Small intestine (tissue), 7 donors: ENCODE measurements at regions not wholly inside any gene's neighbourhood (a gene's known extent, or its start where the extent isn't known, plus 50 kb on each side); places are given as distances from the start of the nearest gene placed in this dataset.

Source experiments
- DNase-seq, 2 donors: peaks; one replicate each; pipeline versions ENCODE4 v3.0.0 to v3.0.0-alpha.2; 2013
- FAIRE-seq: peaks from 2 replicates; lab custom pipeline; 2012; peaks lifted over from hg19 to GRCh38; lab: Jason Lieb, UNC
- H3K27ac ChIP-seq, 3 donors: one replicate each; pipeline ENCODE4 v1.5.1; 2013; ENCODE audit warnings: low read length in 2 of 3, mild to moderate bottlenecking in 2 of 3, control low read depth in 1 of 3, inconsistent platforms in 1 of 3, low read depth in 1 of 3, moderate library complexity in 1 of 3
- H3K27me3 ChIP-seq, 3 donors: one replicate each; pipeline ENCODE4 v1.6.1; 2013; ENCODE audit warnings: low read length in 3 of 3, inconsistent platforms in 1 of 3; ENCODE audit not compliant: control insufficient read depth in 3 of 3, insufficient read depth in 3 of 3
- H3K36me3 ChIP-seq, 3 donors: one replicate each; pipeline ENCODE4 v1.6.1; 2013; ENCODE audit warnings: low read length in 3 of 3, inconsistent platforms in 1 of 3, low read depth in 1 of 3, mild to moderate bottlenecking in 1 of 3, moderate library complexity in 1 of 3; ENCODE audit not compliant: control insufficient read depth in 3 of 3, insufficient read depth in 2 of 3
- H3K4me1 ChIP-seq, 3 donors: one replicate each; pipeline ENCODE4 v1.6.1; 2013; ENCODE audit warnings: low read length in 2 of 3, inconsistent platforms in 1 of 3, low read depth in 1 of 3, mild to moderate bottlenecking in 1 of 3, moderate library complexity in 1 of 3; ENCODE audit not compliant: control insufficient read depth in 3 of 3, insufficient read depth in 2 of 3
- H3K4me3 ChIP-seq, 3 donors: one replicate each; pipeline ENCODE4 v1.5.1; 2013; ENCODE audit warnings: low read length in 3 of 3, control low read depth in 1 of 3, inconsistent platforms in 1 of 3, low read depth in 1 of 3, mild to moderate bottlenecking in 1 of 3, moderate library complexity in 1 of 3
- H3K9me3 ChIP-seq, 2 donors: one replicate each; pipeline ENCODE4 v1.6.1; 2013; ENCODE audit warnings: low read depth in 1 of 2, low read length in 1 of 2; ENCODE audit not compliant: control insufficient read depth in 2 of 2, insufficient read depth in 1 of 2
- WGBS, 3 donors: extraction: QIAGEN DNeasy Blood & Tissue Kit; methylation state at CpG; one replicate each; pipeline ENCODE4 v1.1.7; 2013; 5-methylcytosine and 5-hydroxymethylcytosine counted together
- donor health status: healthy with polysubstance abuse.
- donor health status: control.
- donor health status: control.
- donor health status: Bipolar disorder and iron deficiency.
- donor health status: healthy.

DNA sequence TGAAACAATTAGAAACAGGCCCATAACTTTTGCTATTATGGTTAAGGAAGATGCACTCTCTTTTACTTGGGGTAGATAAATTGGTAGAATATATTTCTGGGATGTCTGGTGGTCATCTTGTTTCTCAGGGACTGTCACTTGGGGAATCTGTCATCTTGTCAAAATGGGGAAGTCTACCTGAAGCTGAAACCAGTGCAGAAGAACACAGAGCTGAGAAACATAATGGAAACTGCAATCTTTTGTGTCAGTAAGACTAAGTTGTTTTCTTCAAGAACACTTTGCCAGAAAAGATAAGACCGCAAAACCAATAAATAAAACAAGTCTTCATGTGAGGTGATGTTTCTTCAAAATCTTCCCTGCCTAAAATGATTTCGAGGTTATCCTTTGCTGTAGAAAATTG, 92.0 kb downstream of the NAA11 start:
- FAIRE-seq: no peak

DNA sequence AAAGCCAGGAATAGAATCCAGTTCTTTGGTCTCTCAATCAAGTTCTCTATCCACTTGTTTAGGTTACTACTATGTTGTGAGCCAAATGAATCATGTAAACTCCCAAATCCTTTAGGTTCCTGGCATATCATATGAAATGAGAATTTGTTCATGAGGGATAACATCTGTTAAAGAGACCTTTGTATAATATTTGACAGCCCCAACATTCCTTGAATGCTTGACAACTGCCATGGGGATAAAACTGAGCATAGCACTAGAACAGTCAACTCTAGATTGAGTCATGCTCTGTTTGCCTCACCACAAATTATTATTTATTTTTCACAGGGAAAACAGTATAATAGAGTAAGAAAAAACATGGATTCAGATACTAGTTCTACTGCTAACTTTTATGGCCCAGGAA, 93.3 kb downstream of the NAA11 start:
- Histone ChIP-seq H3K4me1 (no peaks in the 10 kb centered on the region), H3K27me3 (no peaks in the 10 kb centered on the region), H3K27ac (no peak overlapping the region), H3K36me3 (no peaks in the 10 kb centered on the region), H3K4me3 (no peak overlapping the region), H3K9me3 (no peaks in the 10 kb centered on the region)
- no peak for DNase-seq
- no peak for FAIRE-seq

More for the DNA sequence above, 92.0 kb downstream of the NAA11 start:
- no peak for DNase-seq
- Histone ChIP-seq H3K36me3 (no peaks in the 10 kb centered on the region), H3K27me3 (no peaks in the 10 kb centered on the region), H3K27ac (no peak overlapping the region), H3K9me3 (no peaks in the 10 kb centered on the region), H3K4me1 (no peaks in the 10 kb centered on the region), H3K4me3 (no peak overlapping the region)
- 71 to 87% (median 76%) methylated on average over 2 of the region's 2 CpGs for WGBS, 3 donors

DNA sequence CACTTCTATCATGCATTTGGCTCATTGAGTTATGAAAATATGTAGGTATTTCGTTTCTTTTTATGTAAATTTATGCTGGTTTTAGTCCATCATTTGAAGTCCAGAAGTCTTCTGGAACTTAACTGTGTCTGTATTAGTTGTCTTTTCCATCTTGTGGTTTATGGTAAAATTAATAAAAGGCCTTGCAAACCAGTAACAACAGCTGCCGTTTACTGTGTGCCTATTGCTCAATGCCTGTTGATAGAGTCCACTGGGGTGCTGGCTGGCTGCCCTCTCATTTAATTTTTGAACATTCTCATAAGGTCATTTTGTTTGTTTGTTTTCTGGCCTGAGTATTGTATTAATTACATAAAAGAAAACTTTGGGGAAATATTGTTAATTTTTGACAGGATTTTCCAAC, 98.0 kb downstream of the NAA11 start:
- Histone ChIP-seq H3K4me1 (no peaks in the 10 kb centered on the region), H3K4me3 (no peak overlapping the region), H3K27me3 (no peaks in the 10 kb centered on the region), H3K27ac (no peak overlapping the region), H3K36me3 (no peaks in the 10 kb centered on the region), H3K9me3 (no peaks in the 10 kb centered on the region)
- WGBS, 3 donors: 37 to 49% (median 38%) methylated on average over 2 of the region's 2 CpGs
- no peak for DNase-seq
- FAIRE-seq: no peak

DNA sequence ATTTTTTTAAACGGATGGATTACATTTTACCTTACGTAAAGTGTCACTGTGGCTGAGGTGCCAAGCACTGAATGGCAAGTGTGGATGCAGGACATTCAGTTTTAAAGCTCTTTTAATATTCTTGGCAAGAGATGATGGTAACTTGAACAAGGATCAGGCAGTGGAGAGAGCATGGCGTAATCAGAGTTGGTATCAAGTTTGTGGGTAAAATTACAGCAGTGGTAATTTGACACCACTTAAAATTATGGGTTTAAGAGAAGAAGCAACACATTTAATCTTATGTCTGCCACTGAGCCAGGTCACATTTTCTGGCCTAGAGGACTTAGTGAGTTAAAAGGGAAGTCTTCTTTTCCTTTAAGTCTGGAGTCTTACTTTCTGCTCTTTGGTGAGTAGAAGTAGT, 100.5 kb downstream of the NAA11 start:
- Histone ChIP-seq H3K4me3 (no peak overlapping the region), H3K9me3 (no peaks in the 10 kb centered on the region), H3K36me3 (no peaks in the 10 kb centered on the region), H3K27ac (no peak overlapping the region), H3K27me3 (no peaks in the 10 kb centered on the region), H3K4me1 (no peaks in the 10 kb centered on the region)
- WGBS, 3 donors: 29 to 65% (median 33%) methylated on average over 3 of the region's 3 CpGs
- no peak for DNase-seq
- no peak for FAIRE-seq

DNA sequence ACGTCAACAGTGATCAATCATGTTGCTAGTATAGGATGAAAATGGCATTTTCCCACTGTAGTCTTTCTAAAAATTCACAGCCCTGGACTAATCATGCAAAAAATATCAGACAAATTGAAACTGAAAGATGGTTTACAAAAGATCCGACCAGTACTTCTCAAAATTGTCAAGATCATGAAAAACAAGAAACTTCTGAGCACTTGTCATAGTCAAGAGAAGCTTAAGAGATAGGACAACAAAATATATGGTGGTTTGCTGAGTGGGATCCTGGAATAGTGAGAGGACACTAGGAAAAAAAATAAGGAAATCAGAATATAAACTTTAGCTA, 101.1 kb downstream of the NAA11 start:
- no peak for DNase-seq
- no peaks in the 10 kb centered on the region for H3K27me3 ChIP-seq
- no peak overlapping the region for H3K4me3 ChIP-seq
- no peaks in the 10 kb centered on the region for H3K4me1 ChIP-seq
- no peak overlapping the region for H3K27ac ChIP-seq
- FAIRE-seq: no peak
- H3K9me3 ChIP-seq: no peaks in the 10 kb centered on the region
- 64 to 83% (median 75%) methylated on average over 2 of the region's 2 CpGs for WGBS, 3 donors
- H3K36me3 ChIP-seq: no peaks in the 10 kb centered on the region

DNA sequence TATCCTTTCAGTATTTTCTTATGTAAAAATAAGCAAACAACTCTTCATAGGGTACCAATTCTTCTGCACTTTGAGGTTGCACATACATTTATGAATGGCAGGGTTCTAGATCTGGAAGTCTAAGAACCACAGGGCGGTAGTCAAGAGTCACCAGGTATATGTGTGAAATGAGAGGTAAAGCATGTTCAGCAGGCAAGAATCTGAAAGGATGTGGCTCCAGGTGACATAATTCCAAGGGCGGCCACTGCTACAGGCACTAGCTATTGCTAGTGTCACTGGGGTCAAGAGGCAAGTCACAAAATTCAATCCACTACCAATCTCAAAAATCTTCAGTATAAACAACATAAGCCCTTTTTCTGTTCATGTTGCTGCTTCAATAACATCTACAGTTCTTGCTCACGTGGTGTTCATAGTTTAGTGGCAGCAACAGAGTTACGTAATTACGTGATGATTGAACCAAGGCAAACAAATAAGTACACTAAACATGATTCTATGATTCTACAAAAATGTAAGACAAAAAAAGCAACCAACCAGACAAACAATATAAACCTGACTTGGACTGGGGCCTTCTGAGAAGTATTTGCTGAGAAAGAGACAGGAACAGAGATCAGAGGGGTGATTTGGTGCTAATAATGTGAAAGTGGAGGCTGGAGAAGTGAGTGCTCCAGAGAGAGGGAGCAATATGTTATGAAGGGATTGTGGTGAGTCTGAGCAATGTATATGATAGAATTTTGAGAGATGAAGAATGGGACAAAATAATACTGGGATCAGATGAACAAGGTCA, 101.7 kb downstream of the NAA11 start:
- H3K4me1 ChIP-seq: no peaks in the 10 kb centered on the region
- no peak for DNase-seq
- 81 to 87% (median 83%) methylated on average over 5 of the region's 5 CpGs for WGBS, 3 donors
- H3K4me3 ChIP-seq: no peak overlapping the region
- no peak for FAIRE-seq
- H3K9me3 ChIP-seq: no peaks in the 10 kb centered on the region
- no peaks in the 10 kb centered on the region for H3K36me3 ChIP-seq
- no peak overlapping the region for H3K27ac ChIP-seq
- no peaks in the 10 kb centered on the region for H3K27me3 ChIP-seq

DNA sequence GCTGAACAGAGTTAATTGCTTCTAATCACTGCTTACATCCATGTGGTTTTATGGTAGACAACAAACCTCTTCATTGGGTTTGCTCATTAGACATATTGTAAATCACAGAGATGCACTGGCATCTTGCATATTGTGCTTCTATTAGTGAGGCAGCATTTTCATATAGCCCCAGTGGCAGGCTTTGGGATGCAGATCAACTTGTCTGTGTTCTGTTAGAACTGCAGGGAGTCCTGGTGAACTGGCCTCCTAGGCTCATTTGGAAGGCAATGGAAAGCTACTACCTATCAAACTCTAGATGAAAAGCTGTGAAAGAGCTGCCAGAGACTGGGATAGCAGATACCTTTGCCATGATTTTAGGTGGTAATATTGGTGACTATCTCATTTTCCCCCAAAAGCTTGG, 108.8 kb downstream of the NAA11 start:
- no peak overlapping the region for H3K27ac ChIP-seq
- no peaks in the 10 kb centered on the region for H3K9me3 ChIP-seq
- DNase-seq (no peak), FAIRE-seq (no peak)
- no peak overlapping the region for H3K4me3 ChIP-seq
- no peaks in the 10 kb centered on the region for H3K36me3 ChIP-seq
- H3K4me1 ChIP-seq: no peaks in the 10 kb centered on the region
- no peaks in the 10 kb centered on the region for H3K27me3 ChIP-seq

DNA sequence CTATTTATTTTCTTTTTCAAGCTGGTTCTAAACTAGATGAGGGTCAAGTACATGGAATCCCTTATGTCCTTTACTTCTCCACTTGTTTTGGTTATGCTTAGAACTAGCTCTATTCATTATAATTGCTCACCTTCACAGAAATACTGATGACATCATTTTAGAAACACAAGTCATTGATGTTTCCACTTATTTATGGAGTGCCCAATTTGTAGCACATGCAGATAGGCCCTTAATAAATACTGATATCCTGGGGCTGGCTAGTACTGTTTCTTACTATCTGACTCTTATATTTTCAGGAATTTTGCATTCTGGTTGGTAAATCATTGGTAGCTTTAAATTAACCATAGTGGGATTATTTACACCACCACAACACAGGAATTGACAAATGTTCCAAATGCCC, 112.2 kb downstream of the NAA11 start:
- peaks cover 0 to 9% (median 0%) of the 10 kb centered on the region in 3 donors for H3K4me1 ChIP-seq
- H3K36me3 ChIP-seq: no peaks in the 10 kb centered on the region
- DNase-seq (no peak), FAIRE-seq (no peak)
- no peaks in the 10 kb centered on the region for H3K9me3 ChIP-seq
- no peaks in the 10 kb centered on the region for H3K27me3 ChIP-seq
- no peak overlapping the region for H3K27ac ChIP-seq
- H3K4me3 ChIP-seq: no peak overlapping the region

DNA sequence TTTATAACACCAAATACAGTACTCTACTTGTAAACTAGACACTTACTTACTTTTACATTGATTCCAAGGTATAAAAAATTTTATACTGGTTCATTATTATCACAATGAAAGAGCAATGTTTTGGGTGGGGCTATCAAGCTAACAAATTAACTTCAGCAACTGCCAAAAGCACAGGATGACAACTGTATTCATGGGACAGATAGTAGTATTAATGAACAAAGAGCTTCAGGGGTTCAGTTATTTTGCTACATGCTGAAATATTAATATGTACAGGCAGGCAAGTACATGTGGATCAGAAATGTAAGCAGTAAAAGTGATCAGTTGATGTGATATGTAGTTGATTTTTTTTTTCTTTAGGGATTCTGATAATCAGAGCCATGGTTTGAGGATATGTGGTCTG, 112.9 kb downstream of the NAA11 start:
- DNase-seq (no peak), FAIRE-seq (no peak)
- H3K4me3 ChIP-seq: no peak overlapping the region
- no peaks in the 10 kb centered on the region for H3K9me3 ChIP-seq
- no peaks in the 10 kb centered on the region for H3K27me3 ChIP-seq
- H3K27ac ChIP-seq: no peak overlapping the region
- H3K4me1 ChIP-seq: peaks cover 0 to 9% (median 0%) of the 10 kb centered on the region in 3 donors
- H3K36me3 ChIP-seq: no peaks in the 10 kb centered on the region
